K562 (cell line): ENCODE measurements at regions not wholly inside any gene's neighbourhood (a gene's known extent, or its start where the extent isn't known, plus 50 kb on each side); places are given as distances from the start of the nearest gene placed in this dataset.

Experiments
- ATAC-seq: fragments of 200-7000 bp; cut with Tn5 transposase; 3 replicates; pipeline ENCODE4 v1.9.1; 2020; ENCODE audit warnings: moderate library complexity
- BruUV-seq: library from RNA; stranded (reverse); fragments of 400-500 nt; replicated peaks from 2 replicates; lab custom pipeline; 2021; lab: Mats Ljungman, UMichigan
- CTCF ChIA-PET: fragments of 300-600 bp; formaldehyde crosslinking; extraction: SDS; loops from one replicate; lab custom pipeline; 2021; ENCODE audit warnings: low intra/inter-chr PET ratio; lab: Yijun Ruan, JAX
- POLR2A ChIA-PET: fragments of 300-600, 350-650 bp; sonication (Branson Sonifier 250); formaldehyde crosslinking; extraction: SDS; loops from one replicate; lab custom pipeline; 2021; ENCODE audit warnings: antibody characterized with exemption, inconsistent platforms; lab: Yijun Ruan, JAX
- DNase-seq, 4 experiments: peaks; one replicate each; pipeline versions ENCODE4 v3.0.0 to v3.0.0-alpha.2; 2011 to 2018; ENCODE audit warnings: low spot score in 3 of 4, mixed read lengths in 3 of 4; ENCODE audit errors: extremely low read depth in 1 of 4
- FAIRE-seq: peaks from 2 replicates; lab custom pipeline; 2011; peaks lifted over from hg19 to GRCh38; lab: Jason Lieb, UNC
- H2AFZ ChIP-seq: 2 replicates; pipeline ENCODE4 v1.6.0; 2011; ENCODE audit warnings: low read depth, low read length, control low read depth, inconsistent platforms
- H3K27ac ChIP-seq: fragments of 200-600 bp; 3 replicates; pipeline ENCODE4 v1.8.0; 2011; ENCODE audit warnings: low read depth, mild to moderate bottlenecking, control low read depth, inconsistent platforms, low read length, moderate library complexity, mixed read lengths; ENCODE audit errors: extremely low read depth
- H3K27me3 ChIP-seq, 2 experiments: fragments of 300-600 bp in 1 of 2; 2 replicates in 1 of 2; 3 replicates in 1 of 2; pipeline versions ENCODE4 v1.6.0 to v1.8.0; 2011; ENCODE audit warnings: inconsistent platforms in 2 of 2, low read length in 2 of 2, mild to moderate bottlenecking in 1 of 2, mixed read lengths in 1 of 2, moderate library complexity in 1 of 2; ENCODE audit not compliant: control insufficient read depth in 2 of 2, insufficient read depth in 2 of 2
- H3K36me3 ChIP-seq: fragments of 300-600 bp; 3 replicates; pipeline ENCODE4 v1.8.0; 2011; ENCODE audit warnings: mild to moderate bottlenecking, low read length, inconsistent platforms; ENCODE audit not compliant: control insufficient read depth, insufficient read depth
- H3K4me1 ChIP-seq, 2 experiments: fragments of 200-600 bp in 1 of 2; replicated peaks in 1 of 2; 2 replicates in 1 of 2; 3 replicates in 1 of 2; pipeline versions ENCODE4 v1.5.1 to v1.8.0; 2011; ENCODE audit warnings: inconsistent platforms in 2 of 2, low read length in 2 of 2, mild to moderate bottlenecking in 1 of 2, mixed read lengths in 1 of 2, moderate library complexity in 1 of 2; ENCODE audit not compliant: control insufficient read depth in 2 of 2, insufficient read depth in 2 of 2
- H3K4me2 ChIP-seq: 2 replicates; pipeline ENCODE4 v1.6.1; 2011; ENCODE audit warnings: low read length, control low read depth, inconsistent platforms, mixed read lengths; ENCODE audit not compliant: insufficient read depth
- H3K4me3 ChIP-seq: fragments of 200-600 bp; sonication (generic), shearing (Covaris generic); 2 replicates; pipeline ENCODE4 v1.5.1; 2016; ENCODE audit warnings: control low read depth, inconsistent platforms
- H3K79me2 ChIP-seq: fragments of 200-600 bp; 3 replicates; pipeline ENCODE4 v1.8.0; 2011; ENCODE audit warnings: low read length, inconsistent platforms; ENCODE audit not compliant: control insufficient read depth, insufficient read depth
- H3K9ac ChIP-seq, 2 experiments: 2 replicates each; pipeline versions ENCODE4 v1.6.0 to v1.6.1; 2011; ENCODE audit warnings: low read depth in 2 of 2, low read length in 2 of 2, control low read depth in 1 of 2, inconsistent platforms in 1 of 2, mild to moderate bottlenecking in 1 of 2, mixed read lengths in 1 of 2; ENCODE audit not compliant: insufficient read depth in 1 of 2
- H3K9me1 ChIP-seq: one replicate; pipeline ENCODE4 v1.6.0; 2011; ENCODE audit warnings: inconsistent platforms, mild to moderate bottlenecking, low read length, moderate library complexity; ENCODE audit not compliant: control insufficient read depth, insufficient read depth
- H3K9me3 ChIP-seq: replicated peaks from 2 replicates; pipeline ENCODE4 v1.5.1; 2011; ENCODE audit warnings: low read depth, low read length, inconsistent platforms; ENCODE audit not compliant: control insufficient read depth, insufficient read depth
- H4K20me1 ChIP-seq: replicated peaks from 2 replicates; pipeline ENCODE4 v1.6.1; 2011; ENCODE audit warnings: low read length, inconsistent platforms, mixed read lengths; ENCODE audit not compliant: control insufficient read depth, insufficient read depth
- ATF6 ChIP-seq: sonication (generic); formaldehyde crosslinking; IDR thresholded peaks from 2 replicates; pipeline ENCODE4 v1.4.0; 2020; ENCODE audit warnings: mild to moderate bottlenecking, missing genetic modification reagents
- BRF2 ChIP-seq: IDR thresholded peaks from 3 replicates; pipeline ENCODE4 v1.6.1; 2011; ENCODE audit warnings: borderline replicate concordance, mild to moderate bottlenecking; ENCODE audit not compliant: insufficient read length, insufficient read depth
- EGR1 ChIP-seq: fragments of 450-650 bp; conservative IDR thresholded peaks from 2 replicates; pipeline ENCODE4 v1.6.1; 2017; ENCODE audit warnings: mild to moderate bottlenecking
- RBBP5 ChIP-seq: fragments of 200-600 bp; sonication (generic); IDR thresholded peaks from 2 replicates; pipeline ENCODE4 v1.6.1; 2012; ENCODE audit warnings: borderline replicate concordance, mild to moderate bottlenecking, low read length, control low read depth, inconsistent platforms; ENCODE audit not compliant: insufficient read depth, poor library complexity, severe bottlenecking
- TEAD4 ChIP-seq, 2 experiments: sonication (generic) in 1 of 2; formaldehyde crosslinking in 1 of 2; IDR thresholded peaks; 2 replicates each; pipeline versions ENCODE4 v1.6.1 to v1.8.0; 2012 to 2022; ENCODE audit warnings: borderline replicate concordance in 1 of 2, inconsistent platforms in 1 of 2, low read length in 1 of 2, mild to moderate bottlenecking in 1 of 2, missing genetic modification reagents in 1 of 2
- XRCC4 ChIP-seq: IDR thresholded peaks from one replicate; pipeline ENCODE4 v1.6.1; 2011; ENCODE audit not compliant: insufficient read depth, insufficient read length; ENCODE audit errors: extremely low read depth
- ZBTB1 ChIP-seq: sonication (generic); formaldehyde crosslinking; IDR thresholded peaks from 2 replicates; pipeline ENCODE4 v1.8.1; 2023; ENCODE audit warnings: missing genetic modification reagents, low read depth, mild to moderate bottlenecking, borderline replicate concordance
- WGBS: fragments of 100-300 bp; shearing (Covaris generic); methylation state at CpG from one replicate; pipeline ENCODE4 v1.1.6; 2016; ENCODE audit warnings: low coverage, mixed read lengths; ENCODE audit not compliant: insufficient coverage; ENCODE audit errors: missing lambda C conversion rate; 5-methylcytosine and 5-hydroxymethylcytosine counted together
- in situ Hi-C: fragments of 300-500 bp; cut with MboI; formaldehyde crosslinking; loops from 4 replicates; pipeline ENCODE4 v1.15.0; 2018; ENCODE audit warnings: inconsistent platforms, mixed read lengths
- intact Hi-C: fragments of 100-400 bp; cut with micrococcal nuclease; formaldehyde crosslinking; loops from 2 replicates; pipeline ENCODE4 v1.14.2; 2022
- TF ChIP-seq, protein P1 (sequence below): IDR thresholded peaks from 3 replicates; pipeline ENCODE4 v1.6.1; 2011; ENCODE audit warnings: borderline replicate concordance, mild to moderate bottlenecking, moderate library complexity; ENCODE audit not compliant: insufficient read length; ENCODE audit errors: extremely low read depth
- TF ChIP-seq, protein P2 (sequence below): fragments of 250-450 bp; sonication (Bioruptor Pico); IDR thresholded peaks from 2 replicates; pipeline ENCODE4 v1.5.0; 2022; ENCODE audit warnings: mild to moderate bottlenecking

- no TSS peak for BruUV-seq
- POLR2A ChIA-PET, result no interaction called here
- TF ChIP-seq RBBP5, result no peak
- TF ChIP-seq EGR1, result no peak
- TF ChIP-seq, protein P1, sequence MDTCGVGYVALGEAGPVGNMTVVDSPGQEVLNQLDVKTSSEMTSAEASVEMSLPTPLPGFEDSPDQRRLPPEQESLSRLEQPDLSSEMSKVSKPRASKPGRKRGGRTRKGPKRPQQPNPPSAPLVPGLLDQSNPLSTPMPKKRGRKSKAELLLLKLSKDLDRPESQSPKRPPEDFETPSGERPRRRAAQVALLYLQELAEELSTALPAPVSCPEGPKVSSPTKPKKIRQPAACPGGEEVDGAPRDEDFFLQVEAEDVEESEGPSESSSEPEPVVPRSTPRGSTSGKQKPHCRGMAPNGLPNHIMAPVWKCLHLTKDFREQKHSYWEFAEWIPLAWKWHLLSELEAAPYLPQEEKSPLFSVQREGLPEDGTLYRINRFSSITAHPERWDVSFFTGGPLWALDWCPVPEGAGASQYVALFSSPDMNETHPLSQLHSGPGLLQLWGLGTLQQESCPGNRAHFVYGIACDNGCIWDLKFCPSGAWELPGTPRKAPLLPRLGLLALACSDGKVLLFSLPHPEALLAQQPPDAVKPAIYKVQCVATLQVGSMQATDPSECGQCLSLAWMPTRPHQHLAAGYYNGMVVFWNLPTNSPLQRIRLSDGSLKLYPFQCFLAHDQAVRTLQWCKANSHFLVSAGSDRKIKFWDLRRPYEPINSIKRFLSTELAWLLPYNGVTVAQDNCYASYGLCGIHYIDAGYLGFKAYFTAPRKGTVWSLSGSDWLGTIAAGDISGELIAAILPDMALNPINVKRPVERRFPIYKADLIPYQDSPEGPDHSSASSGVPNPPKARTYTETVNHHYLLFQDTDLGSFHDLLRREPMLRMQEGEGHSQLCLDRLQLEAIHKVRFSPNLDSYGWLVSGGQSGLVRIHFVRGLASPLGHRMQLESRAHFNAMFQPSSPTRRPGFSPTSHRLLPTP, result no peak
- TF ChIP-seq TEAD4 (IDR thresholded peaks at IDR 0.05; ENCODE audit: low read length), result no peak
- no peak for TF ChIP-seq TEAD4 (CRISPR knock-in tag; IDR thresholded peaks at IDR 0.05; ENCODE audit: borderline replicate concordance)
- TF ChIP-seq XRCC4, result no peak
- TF ChIP-seq ATF6, result no peak
- TF ChIP-seq, protein P2, sequence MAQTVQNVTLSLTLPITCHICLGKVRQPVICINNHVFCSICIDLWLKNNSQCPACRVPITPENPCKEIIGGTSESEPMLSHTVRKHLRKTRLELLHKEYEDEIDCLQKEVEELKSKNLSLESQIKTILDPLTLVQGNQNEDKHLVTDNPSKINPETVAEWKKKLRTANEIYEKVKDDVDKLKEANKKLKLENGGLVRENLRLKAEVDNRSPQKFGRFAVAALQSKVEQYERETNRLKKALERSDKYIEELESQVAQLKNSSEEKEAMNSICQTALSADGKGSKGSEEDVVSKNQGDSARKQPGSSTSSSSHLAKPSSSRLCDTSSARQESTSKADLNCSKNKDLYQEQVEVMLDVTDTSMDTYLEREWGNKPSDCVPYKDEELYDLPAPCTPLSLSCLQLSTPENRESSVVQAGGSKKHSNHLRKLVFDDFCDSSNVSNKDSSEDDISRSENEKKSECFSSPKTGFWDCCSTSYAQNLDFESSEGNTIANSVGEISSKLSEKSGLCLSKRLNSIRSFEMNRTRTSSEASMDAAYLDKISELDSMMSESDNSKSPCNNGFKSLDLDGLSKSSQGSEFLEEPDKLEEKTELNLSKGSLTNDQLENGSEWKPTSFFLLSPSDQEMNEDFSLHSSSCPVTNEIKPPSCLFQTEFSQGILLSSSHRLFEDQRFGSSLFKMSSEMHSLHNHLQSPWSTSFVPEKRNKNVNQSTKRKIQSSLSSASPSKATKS (CRISPR knock-in tag), result no peak
- TF ChIP-seq ZBTB1 (CRISPR knock-in tag), result no peak
- no peak for TF ChIP-seq BRF2
Measured at GRCh38 chr13:23983671-23984070, 86.4 kb upstream of the C1QTNF9B start.

More at GRCh38 chr13:23983671-23984070, 86.4 kb upstream of the C1QTNF9B start:
- no peaks in the 10 kb centered on the region for H3K79me2 ChIP-seq
- no peak overlapping the region for H3K27ac ChIP-seq
- no peak overlapping the region for H2AFZ ChIP-seq
- in situ Hi-C loops, result no loop called here
- DNase-seq, result no peak
- CTCF ChIA-PET, result no interaction called here
- H3K36me3 ChIP-seq, result no peaks in the 10 kb centered on the region
- no peaks in the 10 kb centered on the region for H4K20me1 ChIP-seq
- H3K4me2 ChIP-seq, result no peak overlapping the region
- peaks cover 0 to 11% of the 10 kb centered on the region in 2 experiments; a peak in 2 of 5 replicates for H3K4me1 ChIP-seq
- ATAC-seq, result no peak
- no peak overlapping the region for H3K4me3 ChIP-seq
- intact Hi-C loops, result no loop called here
- H3K27me3 ChIP-seq, result peaks cover 0 to 27% of the 10 kb centered on the region in 2 experiments; a peak in 3 of 5 replicates
- no peaks in the 10 kb centered on the region for H3K9me3 ChIP-seq
- no peaks in the 10 kb centered on the region for H3K9me1 ChIP-seq
- no peak for FAIRE-seq
- 0% methylated on average over 4 of the region's 4 CpGs for WGBS
- no peak overlapping the region for H3K9ac ChIP-seq
